Muscle layer of duodenum (tissue), 2 donors: ENCODE measurements at regions not wholly inside any gene's neighbourhood (a gene's known extent, or its start where the extent isn't known, plus 50 kb on each side); places are given as distances from the start of the nearest gene placed in this dataset.
"Not testable (repeated sequence)": the region's sequence is repeated elsewhere in the genome, so short reads cannot be mapped to it uniquely, and the experiment has no call there.

Experiments used
- H3K27ac ChIP-seq: one replicate; pipeline ENCODE4 v1.7.0; 2013; ENCODE audit warnings: mild to moderate bottlenecking, low read length
- H3K27me3 ChIP-seq: one replicate; pipeline ENCODE4 v1.7.0; 2013; ENCODE audit warnings: low read depth, mild to moderate bottlenecking, control low read depth, low read length
- H3K36me3 ChIP-seq, 2 donors: one replicate each; pipeline ENCODE4 v1.7.0; 2013; ENCODE audit warnings: low read length in 2 of 2, control low read depth in 1 of 2, mild to moderate bottlenecking in 1 of 2; ENCODE audit not compliant: insufficient read depth in 2 of 2, control insufficient read depth in 1 of 2
- H3K4me1 ChIP-seq, 2 donors: one replicate each; pipeline ENCODE4 v1.7.0; 2013; ENCODE audit warnings: low read length in 2 of 2, mild to moderate bottlenecking in 2 of 2, control low read depth in 1 of 2, moderate library complexity in 1 of 2; ENCODE audit not compliant: insufficient read depth in 2 of 2, control insufficient read depth in 1 of 2
- H3K4me3 ChIP-seq, 2 donors: one replicate each; pipeline ENCODE4 v1.7.0; 2013; ENCODE audit warnings: low read length in 2 of 2, low read depth in 1 of 2, mild to moderate bottlenecking in 1 of 2
- H3K9me3 ChIP-seq, 2 donors: one replicate each; pipeline ENCODE4 v1.7.0; 2013; ENCODE audit warnings: low read length in 2 of 2, control low read depth in 1 of 2, mild to moderate bottlenecking in 1 of 2; ENCODE audit not compliant: control insufficient read depth in 1 of 2
- donor health status: healthy.

DNA sequence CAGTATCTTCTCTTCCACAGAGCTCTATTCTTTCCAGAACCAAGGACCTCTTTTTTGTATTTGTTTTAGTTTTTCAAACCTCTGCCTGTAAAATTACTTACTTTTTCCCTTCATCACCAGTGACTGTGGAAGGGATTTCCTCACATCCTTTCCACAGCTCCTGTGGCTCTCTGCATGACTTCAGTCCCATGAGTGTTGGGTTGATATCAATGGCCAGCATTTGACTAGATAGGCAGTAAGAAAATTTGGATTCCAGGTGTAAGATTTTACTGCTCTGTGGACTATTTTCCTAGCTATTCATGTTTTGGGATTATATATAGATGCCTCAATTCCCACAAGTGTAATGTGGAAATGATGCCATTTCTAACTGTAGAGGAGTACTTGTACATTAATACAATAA lies 171.5 kb upstream of the PTBP2 start:
- no peaks in the 10 kb centered on the region for H3K4me1 ChIP-seq
- H3K27me3 ChIP-seq = no peaks in the 10 kb centered on the region
- H3K9me3 ChIP-seq = no peaks in the 10 kb centered on the region
- no peak overlapping the region for H3K27ac ChIP-seq
- no peaks in the 10 kb centered on the region for H3K36me3 ChIP-seq
- no peak overlapping the region for H3K4me3 ChIP-seq

DNA sequence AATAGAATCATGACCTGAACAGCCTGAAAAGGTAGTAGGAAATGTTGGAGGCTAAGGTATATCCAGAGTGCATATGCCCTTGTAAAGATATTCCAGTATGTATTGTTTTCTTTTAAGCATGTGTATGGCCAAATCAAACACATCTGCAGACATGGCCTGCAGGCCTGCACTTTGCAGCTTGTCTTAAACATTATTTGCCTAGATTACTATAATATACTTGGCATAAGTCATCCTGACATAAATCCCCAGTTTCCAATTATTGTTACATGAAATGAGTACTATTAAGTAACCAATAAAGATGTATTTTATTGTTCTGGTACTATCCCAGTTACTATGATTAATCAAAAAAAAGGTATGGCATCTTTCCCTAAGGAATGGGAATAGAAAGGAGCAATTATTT lies 169.1 kb upstream of the PTBP2 start:
- Histone ChIP-seq H3K27ac (no peak overlapping the region), H3K4me1 (peaks cover 0 to 2% of the 10 kb centered on the region in 2 donors), H3K9me3 (no peaks in the 10 kb centered on the region)

DNA sequence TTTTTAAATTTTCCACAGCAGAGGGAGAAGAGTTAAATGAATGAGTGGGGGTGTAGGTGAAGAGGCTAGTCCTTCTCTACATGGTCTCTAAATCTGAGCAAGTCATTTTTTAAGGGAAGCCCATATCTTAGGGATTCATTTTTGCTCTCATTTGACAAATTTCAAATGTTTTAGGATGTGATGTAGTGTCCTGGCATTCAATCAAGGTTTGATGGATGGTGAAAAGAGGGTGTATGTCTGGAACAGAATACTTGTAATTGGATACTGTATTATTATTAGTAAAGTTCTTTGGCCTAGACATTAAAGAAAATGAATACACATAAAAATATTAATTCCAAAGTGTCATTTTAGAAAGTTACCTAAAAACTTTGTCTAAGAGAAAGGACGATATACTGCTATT lies 167.8 kb upstream of the PTBP2 start:
- Histone ChIP-seq H3K4me1 (peaks cover 0 to 8% of the 10 kb centered on the region in 2 donors), H3K27me3 (no peaks in the 10 kb centered on the region), H3K4me3 (no peak overlapping the region), H3K27ac (no peak overlapping the region), H3K9me3 (no peaks in the 10 kb centered on the region), H3K36me3 (no peaks in the 10 kb centered on the region)

More for the DNA sequence above, 169.1 kb upstream of the PTBP2 start:
- Histone ChIP-seq H3K36me3 (no peaks in the 10 kb centered on the region), H3K27me3 (no peaks in the 10 kb centered on the region), H3K4me3 (no peak overlapping the region)

DNA sequence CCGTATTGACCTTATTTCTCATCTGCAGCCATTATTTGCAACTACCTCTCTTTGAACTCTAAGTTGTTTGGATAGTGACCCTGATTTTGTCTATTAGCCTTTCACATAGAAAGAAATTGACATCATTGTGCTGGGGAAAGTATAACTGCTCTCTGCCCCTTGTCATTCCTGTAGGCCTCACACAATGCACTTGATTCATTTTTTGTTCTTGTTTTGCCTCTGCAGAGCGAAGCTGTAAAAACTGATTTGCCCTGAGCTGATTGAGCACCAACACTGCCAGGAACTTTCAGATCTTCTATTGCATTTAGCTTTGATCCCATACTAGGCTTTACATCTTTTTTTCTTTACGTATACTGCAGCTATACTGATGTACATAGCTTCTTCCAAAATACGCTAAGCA lies 167.2 kb upstream of the PTBP2 start:
- no peaks in the 10 kb centered on the region for H3K36me3 ChIP-seq
- no peaks in the 10 kb centered on the region for H3K27me3 ChIP-seq
- no peak overlapping the region for H3K4me3 ChIP-seq
- peaks cover 0 to 8% of the 10 kb centered on the region in 2 donors for H3K4me1 ChIP-seq
- no peak overlapping the region for H3K27ac ChIP-seq
- no peaks in the 10 kb centered on the region for H3K9me3 ChIP-seq

DNA sequence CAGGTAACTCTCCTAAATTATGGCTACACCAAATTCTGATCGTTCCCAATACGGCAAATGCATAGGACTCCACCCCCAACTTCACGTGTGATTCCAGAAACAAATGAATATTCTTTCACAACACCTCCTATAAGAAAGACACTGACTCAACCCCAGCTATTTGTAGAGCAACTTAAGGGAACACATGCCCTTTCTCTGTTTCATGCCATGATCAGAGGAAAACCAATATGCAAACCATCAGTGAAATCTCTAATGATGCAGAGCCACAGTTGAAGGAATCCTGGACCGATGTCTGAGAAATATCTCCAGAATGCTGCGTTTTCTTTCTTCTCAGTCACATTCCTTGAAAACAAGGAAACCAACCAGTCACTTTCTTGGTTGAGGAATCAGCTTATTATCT lies 164.2 kb upstream of the PTBP2 start:
- Histone ChIP-seq H3K36me3 (no peaks in the 10 kb centered on the region), H3K4me3 (no peak overlapping the region), H3K27ac (no peak overlapping the region), H3K4me1 (peaks cover 0 to 16% of the 10 kb centered on the region in 2 donors), H3K27me3 (no peaks in the 10 kb centered on the region), H3K9me3 (peaks cover 0 to 6% of the 10 kb centered on the region in 2 donors)

DNA sequence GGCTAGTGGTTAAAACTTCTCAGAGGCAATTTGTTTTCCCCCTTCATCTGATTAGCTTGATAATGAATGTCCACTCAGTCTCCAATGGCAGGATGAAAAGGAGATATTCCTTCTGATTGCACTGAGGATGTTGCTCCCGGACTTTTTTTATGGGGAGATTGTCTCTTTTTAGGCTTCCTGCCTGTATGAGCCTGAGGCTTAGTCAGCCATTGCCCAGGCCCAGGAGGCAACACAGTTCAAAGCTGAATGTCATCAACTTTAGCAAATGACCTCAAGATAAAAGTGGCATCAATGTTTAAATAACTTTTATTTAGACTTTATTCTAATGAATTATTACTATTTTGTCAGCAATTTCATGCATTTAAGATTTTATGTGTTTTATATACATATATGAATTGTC lies 162.9 kb upstream of the PTBP2 start:
- Histone ChIP-seq H3K36me3 (no peaks in the 10 kb centered on the region), H3K4me3 (no peak overlapping the region), H3K4me1 (peaks cover 0 to 16% of the 10 kb centered on the region in 2 donors), H3K9me3 (peaks cover 0 to 6% of the 10 kb centered on the region in 2 donors), H3K27ac (no peak overlapping the region), H3K27me3 (no peaks in the 10 kb centered on the region)

DNA sequence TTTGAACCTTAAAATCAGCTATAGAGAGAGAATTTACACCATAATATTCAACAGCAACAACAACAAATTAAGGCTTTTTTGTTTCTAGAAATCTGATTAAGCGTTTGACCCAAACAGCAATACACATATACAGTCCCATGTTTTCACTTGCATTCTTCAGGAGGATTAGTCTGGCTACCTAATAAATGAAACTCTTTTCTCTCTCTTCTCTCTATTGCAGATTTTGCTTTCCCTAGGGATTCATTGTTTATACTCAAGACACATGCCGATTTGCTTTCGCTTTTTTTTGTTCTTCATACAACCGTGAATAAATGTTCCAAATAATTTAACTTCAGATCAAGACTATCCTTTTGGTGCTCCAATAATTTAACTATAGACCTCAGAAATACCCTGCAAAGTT lies 162.4 kb upstream of the PTBP2 start:
- Histone ChIP-seq H3K27me3 (no peaks in the 10 kb centered on the region), H3K9me3 (peaks cover 0 to 6% of the 10 kb centered on the region in 2 donors), H3K4me3 (no peak overlapping the region), H3K27ac (no peak overlapping the region), H3K4me1 (peaks cover 0 to 16% of the 10 kb centered on the region in 2 donors), H3K36me3 (no peaks in the 10 kb centered on the region)

DNA sequence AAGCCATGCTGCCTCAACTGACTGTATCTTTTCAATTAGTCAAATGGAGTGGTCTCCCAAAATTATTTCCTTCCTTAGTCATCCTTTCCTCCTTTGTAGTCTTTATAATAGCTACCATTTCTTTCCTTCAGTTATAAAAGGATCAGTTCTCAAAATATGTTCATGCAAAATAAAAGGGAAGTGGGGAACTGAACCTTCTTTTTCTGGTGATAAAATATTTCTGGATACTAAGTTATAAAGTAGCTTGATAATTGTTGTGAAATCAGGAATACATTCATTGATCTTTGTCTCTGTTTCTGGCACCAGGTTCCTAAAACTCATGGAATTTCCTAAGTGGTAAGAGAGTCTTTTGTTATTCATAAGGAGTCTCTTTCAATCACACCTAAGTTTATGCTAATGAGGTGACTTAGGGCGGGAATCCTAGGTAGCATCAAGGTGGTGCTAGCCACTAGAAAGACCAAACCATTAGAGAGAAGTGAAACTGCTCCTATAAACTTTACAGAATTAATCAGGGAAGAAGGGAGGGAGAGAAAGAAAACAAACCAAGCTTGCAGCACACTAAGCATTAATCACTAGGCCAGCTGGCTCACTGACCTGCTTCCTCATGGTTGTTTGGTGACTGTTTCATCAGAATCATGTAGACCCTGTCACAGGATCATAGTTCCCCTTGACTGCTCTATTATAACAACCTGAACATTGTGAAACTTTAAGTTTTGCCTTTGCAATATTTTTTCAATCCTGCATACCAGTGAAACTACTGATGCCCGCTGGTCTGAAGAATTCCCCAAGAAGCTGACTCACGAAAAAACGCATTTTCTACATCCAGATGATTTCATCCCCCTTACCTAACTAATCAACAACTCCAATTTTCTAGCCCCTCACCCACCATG lies 161.6 kb upstream of the PTBP2 start:
- H3K9me3 ChIP-seq = peaks cover 0 to 6% of the 10 kb centered on the region in 2 donors
- H3K36me3 ChIP-seq = no peaks in the 10 kb centered on the region
- H3K4me1 ChIP-seq = peaks cover 0 to 16% of the 10 kb centered on the region in 2 donors
- peak overlapping the region; percentile 35 for H3K27ac ChIP-seq
- no peaks in the 10 kb centered on the region for H3K27me3 ChIP-seq
- H3K4me3 ChIP-seq = no peak overlapping the region

DNA sequence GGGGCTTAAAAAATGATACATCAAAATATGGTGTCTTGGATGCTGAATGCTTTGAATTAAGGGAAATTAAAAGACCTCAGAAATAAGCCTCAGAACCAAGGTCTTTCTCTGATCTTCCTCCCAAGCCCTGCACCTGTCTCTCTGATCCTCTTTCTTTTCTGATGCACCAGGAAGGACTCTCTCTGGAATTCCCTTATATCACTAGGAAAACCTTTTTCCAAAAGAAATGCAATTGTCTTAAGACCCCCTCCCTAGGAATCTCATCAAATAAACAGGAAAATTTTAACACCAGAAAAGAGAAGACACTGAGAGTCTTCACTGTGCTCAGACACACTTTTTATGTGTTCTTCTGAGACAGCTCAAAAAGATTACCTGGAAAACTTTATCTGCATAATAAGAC lies 159.5 kb upstream of the PTBP2 start:
- Histone ChIP-seq H3K27me3 (no peaks in the 10 kb centered on the region), H3K4me3 (no peak overlapping the region), H3K36me3 (no peaks in the 10 kb centered on the region), H3K9me3 (peaks cover 0 to 6% of the 10 kb centered on the region in 2 donors), H3K27ac (no peak overlapping the region), H3K4me1 (peaks cover 0 to 16% of the 10 kb centered on the region in 2 donors)

DNA sequence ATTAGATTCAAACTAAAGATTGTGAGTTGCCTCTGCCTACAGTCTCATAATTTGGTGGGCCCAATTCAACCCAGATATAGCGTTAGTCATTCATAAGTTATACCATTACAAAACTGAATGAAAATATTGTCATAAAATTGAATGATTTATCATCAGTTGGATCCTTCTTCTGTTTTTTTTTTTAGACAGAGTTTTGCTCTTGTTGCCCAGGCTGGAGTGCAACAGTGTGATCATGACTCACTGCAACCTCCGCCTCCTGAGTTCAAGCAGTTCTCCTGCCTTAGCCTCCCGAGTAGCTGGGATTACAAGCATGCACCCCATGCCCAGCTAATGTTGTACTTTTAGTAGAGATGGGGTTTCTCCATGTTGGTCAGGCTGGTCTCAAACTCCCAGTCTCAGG lies 157.2 kb upstream of the PTBP2 start:
- H3K9me3 ChIP-seq, H3K4me3 ChIP-seq, H3K27me3 ChIP-seq, H3K36me3 ChIP-seq, H3K4me1 ChIP-seq, H3K27ac ChIP-seq: not testable (repeated sequence)

DNA sequence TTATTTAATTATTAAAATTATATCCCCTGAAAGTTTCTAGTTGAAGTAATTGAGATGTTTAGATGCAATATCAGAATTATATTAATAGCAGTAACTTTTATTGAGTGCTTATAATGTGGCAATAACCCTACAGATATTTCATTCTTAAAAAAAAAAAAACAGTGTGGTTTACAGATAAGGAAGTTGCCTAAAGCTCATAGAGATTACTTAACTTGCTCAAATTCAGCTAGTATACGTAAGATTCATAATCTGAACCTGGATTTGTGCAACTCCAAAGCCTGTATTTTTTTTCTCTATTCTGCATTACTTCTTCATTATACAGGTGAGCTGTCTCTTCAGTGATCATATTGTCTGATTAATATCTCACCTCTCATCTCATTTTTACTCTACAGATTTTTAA lies 156.0 kb upstream of the PTBP2 start:
- peaks cover 0 to 2% of the 10 kb centered on the region in 2 donors for H3K9me3 ChIP-seq
- H3K36me3 ChIP-seq = no peaks in the 10 kb centered on the region
- H3K27ac ChIP-seq = no peak overlapping the region
- H3K4me3 ChIP-seq = no peak overlapping the region
- H3K4me1 ChIP-seq = peaks cover 0 to under 1% of the 10 kb centered on the region in 2 donors
- H3K27me3 ChIP-seq = no peaks in the 10 kb centered on the region

DNA sequence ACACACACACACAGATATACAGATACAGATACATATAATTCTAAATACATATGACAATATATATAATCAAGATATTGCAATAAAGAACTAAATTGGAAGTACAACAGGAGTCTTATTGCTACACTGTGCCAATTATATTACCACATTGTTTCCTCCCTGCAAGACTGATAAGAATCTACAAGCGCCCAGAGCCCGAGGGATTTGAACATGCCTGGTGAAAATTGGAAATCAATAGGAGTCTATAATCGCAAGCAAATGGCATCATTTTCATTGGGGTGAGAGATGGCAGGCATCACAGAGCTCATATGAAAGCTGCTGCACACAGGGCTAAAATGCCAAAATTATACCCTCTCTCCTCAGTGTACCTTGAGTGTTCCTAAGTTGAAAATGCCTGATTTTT lies 152.9 kb upstream of the PTBP2 start:
- no peak overlapping the region for H3K4me3 ChIP-seq

More for the DNA sequence above, 152.9 kb upstream of the PTBP2 start:
- H3K27ac ChIP-seq = no peak overlapping the region
- H3K4me1 ChIP-seq = no peaks in the 10 kb centered on the region
- no peaks in the 10 kb centered on the region for H3K9me3 ChIP-seq
- no peaks in the 10 kb centered on the region for H3K36me3 ChIP-seq
- H3K27me3 ChIP-seq = no peaks in the 10 kb centered on the region
